ENCODE measurements at regions not wholly inside any gene's neighbourhood (a gene's known extent, or its start where the extent isn't known, plus 50 kb on each side); places are given as distances from the start of the nearest gene placed in this dataset.

DNA sequence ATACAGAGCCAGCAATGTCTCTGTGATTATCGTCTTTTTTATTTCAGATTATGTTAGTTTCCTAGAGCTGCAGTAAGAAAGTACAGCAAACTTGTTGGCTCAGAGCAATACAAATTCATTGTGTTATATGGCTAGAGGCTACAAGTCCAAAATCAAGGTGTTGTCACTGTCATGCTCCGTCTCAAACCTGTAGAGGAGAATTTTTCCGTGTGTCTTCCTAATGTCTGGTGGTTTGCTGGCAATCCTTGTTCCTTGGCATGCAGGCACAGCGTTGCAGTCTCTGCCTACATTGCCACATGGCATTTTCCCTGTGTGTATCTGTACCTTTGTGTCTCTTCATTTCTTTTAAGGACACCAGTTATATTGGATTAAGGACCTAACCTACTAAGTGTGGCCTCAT is 244.4 kb downstream of the LRRIQ3 start:
- Histone ChIP-seq H3K27me3 (no peaks in the 10 kb centered on the region), H3K36me3 (no peaks in the 10 kb centered on the region), H3K27ac (no peak overlapping the region), H3K9me3 (no peaks in the 10 kb centered on the region), H3K4me3 (no peak overlapping the region), H3K4me1 (no peaks in the 10 kb centered on the region)
- TF ChIP-seq, protein P1, sequence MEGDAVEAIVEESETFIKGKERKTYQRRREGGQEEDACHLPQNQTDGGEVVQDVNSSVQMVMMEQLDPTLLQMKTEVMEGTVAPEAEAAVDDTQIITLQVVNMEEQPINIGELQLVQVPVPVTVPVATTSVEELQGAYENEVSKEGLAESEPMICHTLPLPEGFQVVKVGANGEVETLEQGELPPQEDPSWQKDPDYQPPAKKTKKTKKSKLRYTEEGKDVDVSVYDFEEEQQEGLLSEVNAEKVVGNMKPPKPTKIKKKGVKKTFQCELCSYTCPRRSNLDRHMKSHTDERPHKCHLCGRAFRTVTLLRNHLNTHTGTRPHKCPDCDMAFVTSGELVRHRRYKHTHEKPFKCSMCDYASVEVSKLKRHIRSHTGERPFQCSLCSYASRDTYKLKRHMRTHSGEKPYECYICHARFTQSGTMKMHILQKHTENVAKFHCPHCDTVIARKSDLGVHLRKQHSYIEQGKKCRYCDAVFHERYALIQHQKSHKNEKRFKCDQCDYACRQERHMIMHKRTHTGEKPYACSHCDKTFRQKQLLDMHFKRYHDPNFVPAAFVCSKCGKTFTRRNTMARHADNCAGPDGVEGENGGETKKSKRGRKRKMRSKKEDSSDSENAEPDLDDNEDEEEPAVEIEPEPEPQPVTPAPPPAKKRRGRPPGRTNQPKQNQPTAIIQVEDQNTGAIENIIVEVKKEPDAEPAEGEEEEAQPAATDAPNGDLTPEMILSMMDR (IDR thresholded peaks at IDR 0.05): no peak
- DNase-seq (ENCODE audit: low spot score): no peak

DNA sequence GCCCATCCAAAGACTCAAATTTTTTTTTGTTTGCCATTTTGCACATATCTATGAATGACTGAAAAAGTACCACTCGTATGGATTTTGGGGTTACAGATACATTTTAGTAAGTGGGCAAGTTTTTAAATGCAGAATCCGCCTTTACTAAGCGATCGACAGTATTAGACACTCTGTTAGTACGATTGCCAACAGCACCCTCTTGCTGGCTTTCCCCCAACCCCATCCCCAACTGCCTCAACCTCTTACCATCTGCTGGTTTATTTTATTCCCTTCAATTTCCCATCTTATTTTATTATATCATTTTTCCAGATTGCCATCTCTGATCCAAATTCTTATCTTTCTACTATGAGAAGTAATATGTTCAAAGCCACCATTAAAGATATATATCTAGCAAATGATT is 244.8 kb downstream of the LRRIQ3 start:
- no peaks in the 10 kb centered on the region for H3K4me1 ChIP-seq
- H3K36me3 ChIP-seq: no peaks in the 10 kb centered on the region
- no peak overlapping the region for H3K4me3 ChIP-seq
- DNase-seq (ENCODE audit: low spot score): no peak
- no peaks in the 10 kb centered on the region for H3K27me3 ChIP-seq
- H3K9me3 ChIP-seq: no peaks in the 10 kb centered on the region
- no peak overlapping the region for H3K27ac ChIP-seq
- TF ChIP-seq, protein P1 (IDR thresholded peaks at IDR 0.05): no peak

DNA sequence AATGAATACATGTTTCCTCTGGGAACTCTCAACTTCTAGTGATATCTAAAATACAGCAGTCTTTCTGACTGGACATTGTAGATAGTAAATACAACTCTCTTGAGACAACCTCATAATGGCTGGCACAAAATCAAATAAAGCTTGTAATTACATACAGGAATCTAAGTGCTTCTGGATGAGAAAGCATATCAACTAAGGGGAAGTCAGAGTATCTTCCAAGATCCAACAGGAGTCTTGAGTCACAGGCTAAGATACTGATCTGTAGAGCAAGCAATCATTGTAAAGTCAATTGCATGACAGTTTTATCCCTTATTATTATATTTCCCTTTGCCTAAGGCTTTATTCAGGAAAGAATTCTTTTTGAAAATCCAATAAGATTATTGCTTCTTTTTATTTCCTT is 249.9 kb downstream of the LRRIQ3 start:
- TF ChIP-seq, protein P1 (IDR thresholded peaks at IDR 0.05): no peak
- no peak for DNase-seq (ENCODE audit: low spot score)
- Histone ChIP-seq H3K4me1 (no peaks in the 10 kb centered on the region), H3K27me3 (no peaks in the 10 kb centered on the region), H3K36me3 (no peaks in the 10 kb centered on the region), H3K4me3 (no peak overlapping the region), H3K9me3 (no peaks in the 10 kb centered on the region), H3K27ac (no peak overlapping the region)

DNA sequence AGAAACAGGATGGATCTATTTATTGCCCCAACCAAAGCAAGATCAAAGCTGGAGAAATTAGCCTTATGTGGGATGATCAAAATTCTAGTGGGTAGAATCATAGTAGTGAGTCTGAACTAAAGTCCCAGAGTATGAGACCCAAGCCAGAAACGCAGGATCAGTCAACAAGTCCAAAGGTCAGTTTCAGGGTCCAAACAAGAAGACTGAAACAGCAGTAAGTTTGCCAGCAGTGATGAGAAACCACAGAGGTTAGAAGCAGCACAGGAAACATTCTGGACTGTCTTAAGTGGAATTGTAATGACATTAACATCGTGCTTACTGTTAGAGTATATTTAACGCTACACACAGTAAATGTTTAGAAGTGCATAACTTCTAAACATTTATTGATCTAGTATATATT is 251.0 kb downstream of the LRRIQ3 start:
- no peak overlapping the region for H3K27ac ChIP-seq
- no peaks in the 10 kb centered on the region for H3K36me3 ChIP-seq
- no peak overlapping the region for H3K4me3 ChIP-seq
- TF ChIP-seq, protein P1 (IDR thresholded peaks at IDR 0.05): no peak
- no peaks in the 10 kb centered on the region for H3K4me1 ChIP-seq
- no peaks in the 10 kb centered on the region for H3K9me3 ChIP-seq
- DNase-seq (ENCODE audit: low spot score): no peak
- H3K27me3 ChIP-seq: no peaks in the 10 kb centered on the region

DNA sequence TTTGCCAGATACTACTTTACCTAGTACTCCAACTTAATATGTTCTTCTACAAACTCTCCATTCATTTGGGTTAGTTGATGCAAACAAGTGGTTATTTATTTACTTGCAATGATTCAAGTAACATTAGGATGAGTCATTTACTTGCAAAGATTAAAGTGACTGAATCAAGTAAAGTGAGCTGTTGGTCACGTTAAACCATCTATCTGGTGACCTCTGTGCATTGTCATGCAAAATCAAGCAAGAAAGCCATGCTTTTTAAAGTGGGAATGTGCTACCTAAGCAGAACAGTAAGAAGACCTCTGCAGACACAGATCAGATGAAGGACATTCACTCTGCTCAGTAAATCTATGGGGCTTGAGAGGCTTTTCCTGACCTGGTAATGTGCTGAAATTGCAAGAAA is 254.7 kb downstream of the LRRIQ3 start:
- Histone ChIP-seq H3K27me3 (no peaks in the 10 kb centered on the region), H3K36me3 (no peaks in the 10 kb centered on the region), H3K27ac (no peak overlapping the region), H3K4me1 (no peaks in the 10 kb centered on the region), H3K4me3 (no peak overlapping the region), H3K9me3 (no peaks in the 10 kb centered on the region)
- no peak for DNase-seq (ENCODE audit: low spot score)
- TF ChIP-seq, protein P1 (IDR thresholded peaks at IDR 0.05): no peak

DNA sequence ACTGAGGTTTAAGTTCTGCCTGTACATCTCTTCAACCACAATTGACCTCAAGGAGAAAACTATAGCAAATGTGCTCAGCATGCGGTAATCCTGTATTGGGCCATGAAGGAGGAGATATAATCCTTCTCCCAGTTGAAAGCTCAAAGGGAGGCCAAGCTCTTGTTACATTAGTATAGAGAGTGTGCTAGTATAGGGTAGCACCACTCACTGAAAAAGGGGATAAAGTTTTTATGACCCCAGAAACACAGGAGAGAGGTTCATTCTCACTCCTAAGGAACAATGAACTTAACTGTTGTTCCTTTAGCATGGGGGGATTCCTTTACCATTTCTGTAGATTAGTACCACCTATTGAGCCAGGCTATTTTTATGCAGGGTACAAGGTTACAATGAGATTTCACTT is 267.7 kb downstream of the LRRIQ3 start:
- Histone ChIP-seq H3K9me3 (no peaks in the 10 kb centered on the region), H3K27me3 (no peaks in the 10 kb centered on the region), H3K4me3 (no peak overlapping the region), H3K27ac (no peak overlapping the region), H3K36me3 (no peaks in the 10 kb centered on the region), H3K4me1 (no peaks in the 10 kb centered on the region)
- TF ChIP-seq, protein P1 (IDR thresholded peaks at IDR 0.05): no peak
- no peak for DNase-seq (ENCODE audit: low spot score)

Measured in right atrium auricular region (tissue), 2 donors.